OCI-LY1 (cell line): ENCODE measurements at regions not wholly inside any gene's neighbourhood (a gene's known extent, or its start where the extent isn't known, plus 50 kb on each side); places are given as distances from the start of the nearest gene placed in this dataset.

Experiments used
- EZH2 ChIP-seq: fragments of 200-600 bp; sonication (generic), shearing (Covaris generic); IDR thresholded peaks from 2 replicates; pipeline ENCODE4 v1.8.0; 2017; ENCODE audit warnings: borderline replicate concordance, mixed run types, mild to moderate bottlenecking, antibody characterized with exemption, low read length, moderate library complexity, mixed read lengths
- TF ChIP-seq, protein P1 (sequence below): fragments of 200-600 bp; sonication (generic), shearing (Covaris generic); IDR thresholded peaks from 2 replicates; pipeline ENCODE4 v1.5.1; 2017; ENCODE audit warnings: mild to moderate bottlenecking, antibody characterized with exemption, low read length, moderate library complexity, mixed read lengths

DNA sequence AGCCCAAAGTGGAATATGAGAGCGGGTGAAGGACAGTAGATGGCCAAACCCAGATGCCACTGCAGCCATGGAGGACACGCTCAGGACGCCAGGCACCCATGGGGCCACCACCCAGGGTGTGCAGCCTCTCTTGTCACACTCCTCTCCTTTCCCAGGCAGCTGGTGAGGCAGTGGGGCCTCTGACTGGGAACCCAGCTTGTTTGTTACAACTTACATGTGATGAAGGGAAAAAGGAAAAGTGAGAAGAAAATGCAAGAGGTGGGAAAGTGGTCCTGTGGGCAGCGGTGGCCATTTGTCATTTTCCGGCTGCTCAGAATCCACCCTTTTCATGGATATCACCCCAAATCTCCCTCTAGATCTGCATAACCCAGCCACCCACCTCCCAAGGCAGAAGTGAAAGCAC, 62.7 kb upstream of the UNC5A start:
- TF ChIP-seq, protein P1, sequence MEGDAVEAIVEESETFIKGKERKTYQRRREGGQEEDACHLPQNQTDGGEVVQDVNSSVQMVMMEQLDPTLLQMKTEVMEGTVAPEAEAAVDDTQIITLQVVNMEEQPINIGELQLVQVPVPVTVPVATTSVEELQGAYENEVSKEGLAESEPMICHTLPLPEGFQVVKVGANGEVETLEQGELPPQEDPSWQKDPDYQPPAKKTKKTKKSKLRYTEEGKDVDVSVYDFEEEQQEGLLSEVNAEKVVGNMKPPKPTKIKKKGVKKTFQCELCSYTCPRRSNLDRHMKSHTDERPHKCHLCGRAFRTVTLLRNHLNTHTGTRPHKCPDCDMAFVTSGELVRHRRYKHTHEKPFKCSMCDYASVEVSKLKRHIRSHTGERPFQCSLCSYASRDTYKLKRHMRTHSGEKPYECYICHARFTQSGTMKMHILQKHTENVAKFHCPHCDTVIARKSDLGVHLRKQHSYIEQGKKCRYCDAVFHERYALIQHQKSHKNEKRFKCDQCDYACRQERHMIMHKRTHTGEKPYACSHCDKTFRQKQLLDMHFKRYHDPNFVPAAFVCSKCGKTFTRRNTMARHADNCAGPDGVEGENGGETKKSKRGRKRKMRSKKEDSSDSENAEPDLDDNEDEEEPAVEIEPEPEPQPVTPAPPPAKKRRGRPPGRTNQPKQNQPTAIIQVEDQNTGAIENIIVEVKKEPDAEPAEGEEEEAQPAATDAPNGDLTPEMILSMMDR = no peak
- no peak for TF ChIP-seq EZH2
